Medulla oblongata (tissue), 1 donor: ENCODE measurements at regions not wholly inside any gene's neighbourhood (a gene's known extent, or its start where the extent isn't known, plus 50 kb on each side); places are given as distances from the start of the nearest gene placed in this dataset.

Experiments used
- DNase-seq: peaks from one replicate; pipeline ENCODE4 v3.0.0-alpha.2; 2015; ENCODE audit errors: extremely low spot score

DNA sequence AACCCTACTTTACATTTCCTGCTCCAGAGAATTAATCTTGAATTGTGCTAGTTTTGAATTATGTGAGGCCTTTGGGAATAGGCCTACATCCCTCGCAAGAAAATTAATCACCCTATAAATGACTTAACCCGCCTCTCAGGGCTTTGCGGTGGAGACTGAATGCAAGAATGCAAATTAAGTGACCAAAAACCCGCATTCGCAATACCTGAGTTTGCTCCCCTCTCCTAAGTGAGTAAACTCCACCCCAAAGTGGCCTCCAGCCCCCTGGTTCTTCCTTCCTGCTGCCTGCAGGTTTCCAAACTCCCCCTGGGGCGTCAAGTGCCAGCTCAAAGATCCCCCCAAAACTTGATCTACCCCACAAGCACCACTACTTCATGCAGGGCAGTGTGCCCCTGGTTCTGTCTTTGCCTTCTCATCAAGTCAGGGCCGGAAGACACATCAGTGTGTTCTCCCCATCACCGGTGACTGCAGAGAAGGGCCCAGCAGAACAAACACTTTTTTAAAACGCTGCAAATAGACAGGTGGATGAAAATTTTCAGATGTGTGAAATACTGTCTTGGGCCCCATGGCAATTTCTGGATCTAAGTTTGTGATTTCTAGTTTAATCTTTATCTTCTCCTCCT is 644.7 kb downstream of the VRK1 start:
- DNase-seq = no peak

DNA sequence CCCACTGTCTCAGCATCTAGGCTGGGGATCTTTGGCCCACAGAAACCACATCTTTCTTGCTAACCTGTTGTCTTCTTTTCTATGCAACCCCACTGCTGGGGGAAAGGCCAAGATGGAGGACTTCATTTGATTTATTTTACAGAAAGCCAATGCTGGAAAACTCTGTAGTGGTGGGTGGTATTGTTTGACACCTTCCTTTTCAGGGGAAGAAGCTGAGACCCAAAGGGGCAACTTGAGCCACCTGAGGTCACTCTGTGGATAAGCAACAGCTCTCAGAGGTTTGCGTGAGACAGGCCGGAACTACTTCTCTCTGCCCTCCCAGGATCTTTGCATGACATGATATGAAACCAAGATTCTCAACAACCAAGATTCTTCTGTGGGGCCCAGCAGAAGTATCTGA is 645.2 kb downstream of the VRK1 start:
- DNase-seq = no peak

DNA sequence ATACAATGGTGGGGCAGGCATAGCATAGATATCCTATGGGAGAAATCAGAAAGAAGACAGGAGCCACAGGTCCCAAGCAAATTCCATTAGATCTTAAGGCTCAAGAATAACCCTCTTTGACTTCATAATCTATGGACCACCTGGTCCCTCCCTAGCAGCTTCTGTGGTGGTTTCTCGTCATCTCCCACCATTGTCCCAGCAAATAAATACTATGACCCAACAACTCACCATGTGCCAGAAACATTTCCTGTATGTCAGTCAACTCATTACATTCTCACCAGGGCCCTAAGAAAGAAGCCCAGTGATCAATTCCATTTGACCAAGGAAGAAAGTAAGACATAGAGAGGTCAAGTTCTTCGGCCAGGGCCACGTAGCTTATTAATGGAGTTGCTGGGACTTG is 646.2 kb downstream of the VRK1 start:
- no peak for DNase-seq

- DNase-seq = no peak
These were observed 647.1 kb downstream of the VRK1 start for GRCh38 chr14:97444248-97444647.

- DNase-seq = no peak
These were observed 648.2 kb downstream of the VRK1 start for GRCh38 chr14:97445367-97445766.

DNA sequence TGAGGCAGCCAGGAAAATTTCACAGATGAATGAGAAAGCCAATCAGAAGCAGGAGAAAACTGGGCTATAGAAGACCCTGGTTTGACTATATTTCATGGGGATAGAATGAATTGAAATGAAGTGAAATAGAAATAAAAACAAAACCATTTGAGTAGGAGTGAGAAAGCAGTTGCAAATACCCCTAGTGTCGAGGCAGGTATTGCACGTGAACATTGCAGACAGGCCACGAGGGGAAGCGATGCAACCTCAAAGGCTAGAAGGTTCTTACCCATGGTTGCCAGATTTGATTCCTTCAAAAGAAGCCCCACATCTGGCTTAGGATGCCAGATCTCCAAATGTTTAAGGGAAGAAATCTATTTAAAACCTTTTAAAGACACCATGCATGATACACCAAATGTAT is 648.9 kb downstream of the VRK1 start:
- no peak for DNase-seq

DNA sequence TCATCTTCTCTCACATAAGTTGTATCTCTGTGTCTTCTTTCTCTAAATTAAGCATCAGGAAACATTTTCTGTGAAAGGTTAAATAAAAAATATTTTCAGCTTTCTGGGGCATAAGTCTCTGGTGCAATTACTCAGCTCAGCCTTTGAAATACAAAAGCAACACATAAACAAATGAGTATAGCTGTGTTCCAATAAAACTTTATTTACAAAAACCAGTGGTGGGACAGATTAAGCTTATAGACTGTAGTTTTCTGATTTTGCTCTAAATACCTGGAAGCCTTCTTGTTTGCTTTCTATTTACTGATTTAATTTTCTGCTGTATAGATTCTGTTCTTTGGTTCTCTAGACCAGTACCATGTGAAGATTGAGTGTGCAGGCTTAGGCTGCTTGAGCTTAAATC is 655.1 kb downstream of the VRK1 start:
- DNase-seq = no peak

DNA sequence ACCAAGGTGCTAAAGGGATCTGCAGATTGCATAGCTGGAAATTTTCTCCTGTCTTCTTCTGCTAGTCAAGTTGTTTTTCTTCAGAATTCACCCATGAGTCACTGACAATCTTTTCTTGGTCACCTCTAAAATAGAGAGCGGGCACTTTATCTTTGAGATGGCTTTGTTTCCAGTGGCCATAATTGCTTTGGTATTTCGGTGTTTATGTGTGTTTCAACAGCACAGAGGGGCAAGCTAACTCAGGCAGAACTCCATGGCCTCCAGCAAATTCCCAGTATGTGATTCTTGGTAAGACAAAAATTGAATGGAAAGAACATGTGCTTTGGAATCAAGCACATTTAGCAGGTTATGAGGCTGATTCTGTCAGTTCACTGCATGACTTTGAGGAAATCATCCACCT is 656.8 kb downstream of the VRK1 start:
- DNase-seq = no peak

- DNase-seq = no peak
These were observed 659.3 kb downstream of the VRK1 start for GRCh38 chr14:97456462-97456861.

DNA sequence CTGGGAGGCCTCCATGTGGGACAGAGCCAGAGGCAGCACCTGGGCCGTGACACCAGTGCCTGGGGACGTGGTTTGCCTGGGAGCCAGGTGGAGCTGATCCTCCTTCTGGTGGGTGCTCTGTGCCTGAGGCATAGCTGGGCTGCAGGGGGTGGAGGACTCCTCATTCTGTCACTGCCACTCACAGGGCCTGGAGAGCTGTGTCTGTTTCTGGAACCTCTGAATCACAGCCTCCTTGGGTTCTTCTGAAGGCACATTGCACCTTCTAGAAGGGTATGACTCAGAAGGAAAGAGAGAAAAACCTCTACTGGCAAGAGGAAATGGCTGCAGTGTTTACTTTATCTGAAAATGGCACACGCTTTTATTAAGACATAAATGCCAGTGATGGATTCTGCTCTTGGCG is 659.8 kb downstream of the VRK1 start:
- DNase-seq = no peak

DNA sequence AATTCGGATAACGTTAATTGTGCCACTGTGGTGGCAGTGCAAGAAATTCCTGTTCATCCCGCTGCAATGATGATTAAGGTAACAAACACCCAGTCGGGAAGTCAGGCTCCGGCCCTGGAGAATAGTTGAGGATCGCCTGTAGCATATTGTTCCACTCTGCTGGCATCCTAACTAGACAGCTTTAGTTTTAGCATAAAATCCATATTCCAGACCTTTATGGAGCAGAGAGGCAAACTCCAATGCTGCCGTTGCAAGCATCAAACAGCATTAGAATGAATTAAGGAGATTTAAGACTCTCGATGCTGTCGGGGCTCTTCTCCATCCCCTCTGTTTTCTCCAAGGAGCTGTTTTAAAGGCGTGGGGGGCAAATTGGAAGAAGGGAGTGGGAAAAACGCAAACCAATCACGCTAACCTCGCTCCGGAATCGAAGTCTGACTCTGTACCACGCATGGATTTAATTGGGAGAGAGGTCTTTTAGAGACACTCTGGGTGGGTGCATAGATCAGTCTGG is 660.4 kb downstream of the VRK1 start:
- DNase-seq = no peak

DNA sequence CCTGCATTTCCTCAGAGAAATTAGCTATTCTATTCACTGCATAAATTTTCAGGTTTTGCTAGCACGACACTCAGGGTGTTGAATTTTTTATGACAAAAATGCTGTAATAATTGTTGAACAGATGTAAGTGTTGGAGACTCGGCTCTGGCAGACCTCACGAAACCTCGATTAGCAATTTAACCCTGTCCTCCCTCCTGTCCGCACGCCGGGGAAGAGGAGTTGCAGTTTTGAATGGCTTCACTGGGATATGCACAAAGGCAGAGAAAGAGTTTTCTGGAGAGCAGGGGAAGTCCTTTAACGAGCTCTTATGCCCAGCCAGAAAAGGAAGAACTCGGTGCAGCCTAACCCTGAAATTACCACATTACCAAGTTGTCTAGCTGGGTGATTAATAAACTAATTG is 661.1 kb downstream of the VRK1 start:
- DNase-seq = no peak

DNA sequence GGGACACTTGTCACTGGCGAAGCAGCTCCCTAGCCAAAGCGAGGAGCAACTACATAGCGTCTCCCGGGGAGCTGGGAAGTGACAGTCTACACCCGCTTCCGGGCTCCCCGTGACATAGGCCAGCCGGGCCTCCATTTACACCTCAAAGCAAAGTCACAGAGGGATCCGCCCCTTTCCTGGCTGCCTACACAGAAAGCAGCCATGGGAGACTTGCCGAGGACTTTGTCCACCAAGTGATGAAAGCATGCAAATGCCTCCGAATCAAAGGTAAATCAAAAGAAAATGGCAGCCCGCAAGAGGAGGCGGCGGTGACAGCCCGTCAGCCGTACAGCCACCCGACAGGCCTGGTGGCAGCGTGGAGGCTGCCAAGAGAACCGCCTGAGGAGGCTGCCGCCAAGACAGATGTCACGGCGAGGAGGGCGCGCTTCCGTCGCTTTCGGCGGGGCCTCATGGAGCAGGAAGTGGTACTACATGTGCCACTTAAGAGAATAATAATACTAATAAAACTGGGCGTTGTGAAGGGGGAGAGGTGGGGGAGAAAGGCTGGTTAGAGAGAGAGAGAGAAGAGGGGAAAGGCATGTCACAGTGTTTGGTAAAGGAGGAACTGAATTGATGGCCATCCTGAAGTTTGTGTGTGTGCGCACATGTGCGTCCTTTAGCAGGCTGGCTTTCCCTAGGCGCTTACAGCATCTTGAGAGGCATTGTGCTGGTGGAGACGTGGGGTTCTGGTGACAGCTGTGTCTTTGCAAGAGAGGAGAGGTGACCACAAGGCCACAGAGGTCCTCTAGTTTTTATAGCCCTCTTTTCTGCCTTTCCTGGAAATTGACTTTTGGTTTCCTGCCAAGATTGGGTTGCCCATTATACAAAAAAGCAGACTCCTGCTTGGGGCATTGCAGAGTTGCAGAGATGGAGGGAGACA is 661.7 kb downstream of the VRK1 start:
- peak; percentile 4 for DNase-seq

GRCh38 chr14:97462081-97462480 is 664.9 kb downstream of the VRK1 start:
- DNase-seq = no peak

- no peak for DNase-seq
These were observed 671.0 kb downstream of the VRK1 start for GRCh38 chr14:97468220-97468619.

DNA sequence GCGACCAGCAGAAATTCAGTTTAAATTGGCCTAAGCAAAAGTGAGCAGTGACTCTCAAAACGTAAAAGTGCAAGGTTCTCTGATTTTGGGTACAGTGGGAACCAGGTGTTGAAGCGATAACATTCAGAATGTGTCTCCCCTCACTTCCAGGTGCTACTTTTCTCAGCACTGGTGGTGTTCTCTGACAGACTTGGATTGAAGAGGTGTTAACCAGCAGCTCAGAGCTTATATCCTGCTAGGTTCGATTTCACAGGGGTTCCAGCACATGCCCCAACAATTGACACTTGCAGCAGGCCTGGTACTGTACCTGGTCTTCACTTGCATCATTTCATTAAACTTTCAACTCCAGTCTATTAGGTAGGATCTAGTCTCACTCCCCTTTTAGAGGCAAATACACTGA is 680.2 kb downstream of the VRK1 start:
- DNase-seq = no peak

- DNase-seq = no peak
These were observed 688.0 kb downstream of the VRK1 start for GRCh38 chr14:97485201-97485600.

DNA sequence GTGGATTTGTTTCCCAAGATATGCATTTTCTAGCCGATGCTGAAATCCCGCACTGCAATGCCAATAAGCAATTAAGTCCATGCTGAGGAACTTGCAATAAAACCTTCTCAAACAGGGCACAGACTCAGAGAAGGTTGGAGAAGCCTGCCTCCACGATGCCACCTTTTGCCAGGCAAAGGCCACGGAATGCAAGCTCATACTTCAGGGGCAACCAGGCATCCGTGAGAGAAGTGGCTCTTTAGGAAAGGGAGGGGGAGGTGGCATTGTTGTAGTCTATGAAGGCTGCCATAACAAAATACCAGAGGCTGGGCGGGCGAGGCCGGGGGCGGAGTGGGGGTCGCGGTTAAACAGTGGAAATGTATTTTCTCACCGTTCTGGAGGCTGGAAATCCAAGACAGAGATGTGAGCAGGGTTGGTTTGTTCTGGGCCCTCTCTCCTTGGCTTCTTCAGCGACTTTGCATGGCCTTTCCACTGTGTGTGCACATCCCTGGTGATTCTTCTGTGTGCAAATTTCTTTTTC is 689.5 kb downstream of the VRK1 start:
- no peak for DNase-seq

GRCh38 chr14:97489750-97490149 is 692.6 kb downstream of the VRK1 start:
- DNase-seq = no peak

DNA sequence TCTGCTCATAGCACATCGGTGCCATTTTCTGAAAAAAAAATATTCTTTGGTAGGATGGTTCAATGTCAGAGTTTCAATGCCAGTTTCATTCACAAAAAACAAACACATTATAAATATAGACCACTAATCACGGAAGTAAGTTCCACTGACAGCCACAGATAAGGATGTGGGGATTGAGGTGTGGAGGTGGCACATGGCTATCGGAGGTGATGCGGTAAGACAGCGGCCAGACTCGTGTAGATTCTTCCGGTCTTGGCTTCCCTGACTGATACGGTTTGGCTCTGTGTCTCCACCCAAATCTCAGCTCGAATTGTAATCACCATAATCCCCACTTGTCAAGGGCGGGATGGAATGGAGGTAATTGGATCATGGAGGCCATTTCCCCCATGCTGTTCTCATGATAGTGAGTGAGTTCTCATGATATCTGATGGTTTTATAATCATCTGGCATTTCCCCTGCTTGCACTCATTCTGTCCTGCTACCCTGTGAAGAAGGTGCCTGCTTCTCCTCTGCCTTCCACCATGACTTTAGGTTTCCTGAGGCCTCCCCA is 693.4 kb downstream of the VRK1 start:
- DNase-seq = no peak

DNA sequence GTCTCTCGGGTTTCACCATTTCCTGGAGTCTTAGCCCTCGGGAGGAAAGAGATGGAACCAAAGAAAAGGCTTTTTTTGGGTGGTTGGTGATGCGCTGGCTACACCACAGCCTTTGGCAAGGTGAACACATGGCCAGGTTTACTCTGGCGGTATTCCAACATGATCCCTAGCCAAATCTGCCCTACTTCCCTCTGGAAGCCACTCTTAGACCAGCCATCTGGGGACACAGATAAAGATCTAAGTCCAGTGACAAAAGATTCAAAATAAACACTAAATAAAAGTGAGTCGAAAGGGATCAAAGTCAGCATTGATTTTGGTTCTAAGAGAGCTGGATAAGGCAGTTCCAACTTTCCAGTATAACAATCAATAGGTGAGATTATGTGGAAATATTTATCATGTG is 694.5 kb downstream of the VRK1 start:
- no peak for DNase-seq

GRCh38 chr14:97499790-97500481 is 702.8 kb downstream of the VRK1 start:
- no peak for DNase-seq
